ENCODE measurements at regions not wholly inside any gene's neighbourhood (a gene's known extent, or its start where the extent isn't known, plus 50 kb on each side); places are given as distances from the start of the nearest gene placed in this dataset.

GRCh38 chr18:27250471-27250870, 65.4 kb upstream of the CHST9 start:
- no peaks in the 10 kb centered on the region for H3K4me1 ChIP-seq
- no peaks in the 10 kb centered on the region for H3K36me3 ChIP-seq
- no peak overlapping the region for H3K4me3 ChIP-seq
- TF ChIP-seq EP300 (IDR thresholded peaks at IDR 0.05), result no peak
- TF ChIP-seq POLR2A (IDR thresholded peaks at IDR 0.05), result no peak
- TF ChIP-seq CTCF (IDR thresholded peaks at IDR 0.05), result no peak
- no peak for TF ChIP-seq POLR2AphosphoS5 (IDR thresholded peaks at IDR 0.05)
- no peak for DNase-seq
- H3K27me3 ChIP-seq, result no peaks in the 10 kb centered on the region
- H3K9me3 ChIP-seq, result no peaks in the 10 kb centered on the region
- H3K27ac ChIP-seq, result no peak overlapping the region
- 84 to 94% (median 93%) methylated on average over 2 of the region's 2 CpGs for WGBS, 5 donors
- intact Hi-C loops (cut with DNase I; ENCODE audit: low total_unique reads), result no loop called here

GRCh38 chr18:27249933-27250332, 64.8 kb upstream of the CHST9 start:
- no peak overlapping the region for H3K4me3 ChIP-seq
- no peaks in the 10 kb centered on the region for H3K4me1 ChIP-seq
- DNase-seq, result no peak
- H3K36me3 ChIP-seq, result no peaks in the 10 kb centered on the region
- WGBS, 5 donors, result 68 to 89% (median 77%) methylated on average over 1 of the region's 1 CpG
- no peaks in the 10 kb centered on the region for H3K9me3 ChIP-seq
- no peak overlapping the region for H3K27ac ChIP-seq
- intact Hi-C loops (cut with DNase I; ENCODE audit: low total_unique reads), result no loop called here
- TF ChIP-seq CTCF (IDR thresholded peaks at IDR 0.05) (no peak), POLR2A (IDR thresholded peaks at IDR 0.05) (no peak), EP300 (IDR thresholded peaks at IDR 0.05) (no peak), POLR2AphosphoS5 (IDR thresholded peaks at IDR 0.05) (no peak)
- no peaks in the 10 kb centered on the region for H3K27me3 ChIP-seq

GRCh38 chr18:27244259-27244658, 59.2 kb upstream of the CHST9 start:
- Histone ChIP-seq H3K4me3 (no peak overlapping the region), H3K4me1 (no peaks in the 10 kb centered on the region), H3K27ac (no peak overlapping the region), H3K9me3 (no peaks in the 10 kb centered on the region), H3K36me3 (no peaks in the 10 kb centered on the region), H3K27me3 (no peaks in the 10 kb centered on the region)
- DNase-seq, result no peak
- 79 to 91% (median 88%) methylated on average over 4 of the region's 4 CpGs for WGBS, 5 donors
- no peak for TF ChIP-seq CTCF (IDR thresholded peaks at IDR 0.05)
- TF ChIP-seq POLR2A (IDR thresholded peaks at IDR 0.05), result no peak
- no peak for TF ChIP-seq POLR2AphosphoS5 (IDR thresholded peaks at IDR 0.05)
- no peak for TF ChIP-seq EP300 (IDR thresholded peaks at IDR 0.05)
- intact Hi-C loops (cut with DNase I; ENCODE audit: low total_unique reads), result no loop called here

- DNase-seq, result no peak
- TF ChIP-seq POLR2AphosphoS5 (IDR thresholded peaks at IDR 0.05) (no peak), EP300 (IDR thresholded peaks at IDR 0.05) (no peak), POLR2A (IDR thresholded peaks at IDR 0.05) (no peak), CTCF (IDR thresholded peaks at IDR 0.05) (no peak)
- H3K36me3 ChIP-seq, result no peaks in the 10 kb centered on the region
- intact Hi-C loops (cut with DNase I; ENCODE audit: low total_unique reads), result no loop called here
- no peaks in the 10 kb centered on the region for H3K9me3 ChIP-seq
- 32 to 56% (median 38%) methylated on average over 5 of the region's 5 CpGs for WGBS, 5 donors
- H3K4me3 ChIP-seq, result no peak overlapping the region
- no peaks in the 10 kb centered on the region for H3K4me1 ChIP-seq
- no peaks in the 10 kb centered on the region for H3K27me3 ChIP-seq
- no peak overlapping the region for H3K27ac ChIP-seq
These were observed 57.4 kb upstream of the CHST9 start for GRCh38 chr18:27242392-27243047.
